NCI-H1092 (cell line): ENCODE measurements at regions not wholly inside any gene's neighbourhood (a gene's known extent, or its start where the extent isn't known, plus 50 kb on each side); places are given as distances from the start of the nearest gene placed in this dataset.

ENCODE experiments used
- DNase-seq: peaks from one replicate; lab custom pipeline; 2025; lab: John Stamatoyannopoulos, UW

GRCh38 chr14:81837304-81837703, 303.7 kb upstream of the SEL1L start:
- DNase-seq, result no peak

DNA sequence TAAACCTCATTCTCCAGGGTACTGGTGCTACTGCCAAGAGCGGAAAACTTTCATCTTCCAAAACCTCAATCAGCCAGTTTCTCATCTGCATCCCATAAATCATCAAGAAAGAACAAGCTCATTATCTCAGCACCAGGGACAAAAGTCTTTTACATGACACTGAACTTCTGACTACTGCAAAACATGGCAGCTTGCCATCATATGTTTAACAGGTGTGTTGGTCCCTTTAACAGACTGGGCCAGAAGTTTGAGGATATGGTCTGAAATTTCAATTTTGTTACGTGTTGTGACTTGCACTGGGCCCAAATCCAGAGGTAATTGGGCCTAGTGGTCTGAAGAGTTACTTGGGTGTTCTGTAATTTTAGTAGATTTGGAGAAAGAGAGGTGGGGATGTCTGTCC, 305.4 kb upstream of the SEL1L start:
- DNase-seq, result no peak

GRCh38 chr14:81841346-81841745, 307.7 kb upstream of the SEL1L start:
- no peak for DNase-seq

DNA sequence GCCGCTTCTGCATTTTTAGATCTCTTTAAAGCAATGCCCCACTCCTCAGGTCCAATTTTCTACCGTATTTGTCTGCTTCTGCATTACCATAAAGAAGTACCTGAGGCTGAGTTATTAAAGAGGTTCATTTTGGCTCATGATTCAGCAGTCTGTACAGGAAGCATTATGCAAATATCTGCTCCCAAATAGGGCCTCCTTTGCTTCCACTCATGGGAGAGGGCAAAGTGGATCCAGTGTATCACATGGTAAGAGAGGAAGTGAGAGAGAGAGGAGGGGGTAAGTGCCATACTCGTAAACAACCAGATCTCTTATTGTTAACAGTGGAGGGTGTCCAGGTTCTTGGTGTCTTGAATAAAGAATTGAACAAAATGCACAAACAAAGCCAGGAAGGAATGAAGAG, 316.1 kb upstream of the SEL1L start:
- no peak for DNase-seq

- no peak for DNase-seq
These were observed 321.4 kb upstream of the SEL1L start for GRCh38 chr14:81855007-81855406.

DNA sequence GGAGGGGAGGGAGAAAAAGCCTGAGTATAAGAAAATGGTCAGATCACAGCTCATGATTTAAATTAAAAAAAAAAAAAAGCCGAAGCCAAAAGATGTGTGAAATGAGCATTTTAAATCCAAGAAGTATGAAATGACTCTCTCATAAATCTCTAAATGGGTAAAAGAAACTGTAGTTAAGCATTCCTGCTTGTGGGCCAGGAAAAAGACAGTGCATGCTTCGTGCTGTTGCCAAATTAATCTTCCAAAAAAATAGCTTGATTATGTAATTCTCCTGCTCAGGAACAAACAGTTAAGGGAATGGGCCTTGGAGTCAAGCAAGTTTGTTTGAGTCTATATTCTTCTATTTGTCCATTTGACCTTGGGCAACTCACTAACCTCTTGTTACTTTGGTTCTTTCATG, 325.4 kb upstream of the SEL1L start:
- DNase-seq, result no peak

GRCh38 chr14:81868172-81868571, 334.5 kb upstream of the SEL1L start:
- DNase-seq, result no peak

GRCh38 chr14:81871706-81872105, 338.1 kb upstream of the SEL1L start:
- no peak for DNase-seq

- no peak for DNase-seq
These were observed 350.7 kb upstream of the SEL1L start for GRCh38 chr14:81884382-81884781.

DNA sequence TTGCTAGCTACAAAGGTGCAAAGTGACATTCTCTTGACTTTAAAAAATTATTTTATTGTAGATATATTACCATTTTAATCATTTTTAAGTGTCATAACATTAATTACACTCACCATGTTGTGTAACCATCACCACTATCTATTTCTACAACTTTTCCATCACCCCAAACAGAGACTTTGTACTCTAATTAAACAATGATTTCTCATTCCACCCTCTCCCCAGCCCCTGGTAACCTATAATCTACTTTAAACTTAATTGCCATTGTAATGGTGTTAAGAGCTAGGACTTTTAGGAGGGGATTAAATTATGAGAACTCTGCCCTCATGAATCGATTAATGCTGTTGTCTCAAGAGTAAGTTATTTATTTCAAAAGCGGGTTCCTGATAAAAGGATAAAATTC, 352.9 kb upstream of the SEL1L start:
- DNase-seq, result no peak

DNA sequence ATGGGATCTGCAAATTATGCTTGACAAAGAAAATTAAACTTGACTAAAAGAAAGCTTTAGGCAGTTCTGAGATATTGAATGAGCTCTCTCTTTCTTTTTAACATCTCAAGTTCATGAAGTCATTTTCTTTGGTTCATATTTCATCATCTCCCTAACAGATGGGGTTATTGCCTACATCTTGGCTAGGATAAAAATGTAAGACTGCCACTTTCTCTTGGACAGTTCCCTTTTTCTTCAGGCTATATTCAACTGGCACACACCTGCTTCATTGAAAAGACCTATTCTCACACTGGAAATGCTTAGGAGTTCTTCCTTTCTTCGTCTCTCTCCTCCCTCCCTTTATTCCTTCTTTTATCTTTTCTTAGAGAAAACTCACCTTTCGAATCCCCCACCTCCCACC, 355.9 kb upstream of the SEL1L start:
- DNase-seq, result no peak

DNA sequence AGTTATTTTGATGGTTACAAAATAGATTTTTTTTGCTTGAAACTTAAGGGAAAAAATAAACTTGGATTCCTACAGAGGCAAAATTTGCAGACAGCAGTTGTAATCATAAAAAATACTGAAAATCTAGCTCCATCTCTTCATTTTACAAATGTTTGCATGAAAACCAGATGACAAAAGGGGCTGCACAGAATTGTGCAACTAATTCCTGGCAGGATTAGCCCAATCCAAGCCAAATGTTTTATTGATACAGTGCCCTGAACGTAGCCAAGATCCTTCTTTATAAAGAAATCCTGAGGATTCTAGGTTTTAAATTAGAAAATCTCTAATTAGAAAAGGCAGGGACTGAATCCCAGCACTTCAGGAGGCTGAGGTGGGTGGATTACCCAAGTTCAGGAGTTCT, 356.4 kb upstream of the SEL1L start:
- DNase-seq, result no peak

- DNase-seq, result no peak
These were observed 369.8 kb upstream of the SEL1L start for GRCh38 chr14:81903477-81903876.

DNA sequence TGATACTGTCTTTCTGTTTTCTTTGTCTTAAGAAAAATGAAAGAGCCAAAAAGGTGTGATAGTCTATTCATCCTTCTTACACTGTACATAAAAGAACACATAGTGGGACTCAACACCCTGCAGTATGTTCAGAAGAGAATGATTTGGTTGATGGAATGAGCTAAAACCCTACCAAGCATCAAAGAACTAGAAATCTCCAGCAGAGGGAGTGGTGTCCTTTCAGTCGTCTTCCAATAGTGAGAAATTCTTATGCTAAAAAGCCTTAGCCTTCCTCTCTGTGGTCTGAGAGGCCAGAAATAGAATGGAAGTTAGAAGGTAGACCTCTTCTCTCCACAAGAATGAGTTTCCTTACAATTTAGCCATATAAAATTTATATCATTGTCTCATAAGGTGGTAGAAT, 393.4 kb upstream of the SEL1L start:
- no peak for DNase-seq

DNA sequence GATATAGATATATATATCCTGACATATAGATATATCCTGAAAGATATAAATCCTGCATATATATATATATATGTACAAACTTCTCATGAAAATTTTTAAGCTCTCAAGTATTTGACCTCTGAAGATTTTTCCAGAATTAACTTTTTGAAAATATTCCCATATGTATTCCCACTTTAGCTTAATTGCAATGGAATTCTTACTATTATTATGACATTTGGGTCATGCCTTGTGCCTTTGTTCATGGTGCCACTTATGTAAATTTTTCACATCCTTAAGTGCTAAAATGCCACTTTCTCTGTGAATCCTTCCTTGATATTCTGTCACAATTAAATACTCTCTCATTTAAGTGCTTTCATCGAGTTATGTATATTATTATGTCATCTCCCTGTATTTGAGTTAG, 398.2 kb upstream of the SEL1L start:
- DNase-seq, result no peak

- DNase-seq, result no peak
These were observed 402.7 kb upstream of the SEL1L start for GRCh38 chr14:81936348-81936747.

DNA sequence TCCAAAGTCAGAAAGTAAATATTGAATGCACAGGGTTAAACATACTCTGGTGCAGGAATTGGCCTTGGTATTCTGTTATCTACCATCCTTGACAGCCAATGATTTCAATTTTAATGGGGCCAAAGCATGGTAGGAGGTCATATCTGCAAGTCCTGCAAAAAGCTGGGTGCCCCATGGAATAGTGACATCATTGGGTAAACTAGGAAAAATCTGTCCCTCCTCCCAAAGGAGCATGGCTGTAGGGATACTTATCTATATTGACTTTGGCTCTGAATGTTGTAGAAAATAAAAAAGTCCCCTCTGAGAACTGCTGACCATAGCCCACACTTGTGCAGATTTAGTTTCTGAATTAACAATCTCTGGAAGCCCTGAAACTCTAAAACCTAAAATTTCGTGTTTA, 403.2 kb upstream of the SEL1L start:
- no peak for DNase-seq

GRCh38 chr14:81938341-81938740, 404.7 kb upstream of the SEL1L start:
- no peak for DNase-seq

- no peak for DNase-seq
These were observed 407.0 kb upstream of the SEL1L start for GRCh38 chr14:81940651-81941050.

GRCh38 chr14:81942071-81942470, 408.4 kb upstream of the SEL1L start:
- no peak for DNase-seq

DNA sequence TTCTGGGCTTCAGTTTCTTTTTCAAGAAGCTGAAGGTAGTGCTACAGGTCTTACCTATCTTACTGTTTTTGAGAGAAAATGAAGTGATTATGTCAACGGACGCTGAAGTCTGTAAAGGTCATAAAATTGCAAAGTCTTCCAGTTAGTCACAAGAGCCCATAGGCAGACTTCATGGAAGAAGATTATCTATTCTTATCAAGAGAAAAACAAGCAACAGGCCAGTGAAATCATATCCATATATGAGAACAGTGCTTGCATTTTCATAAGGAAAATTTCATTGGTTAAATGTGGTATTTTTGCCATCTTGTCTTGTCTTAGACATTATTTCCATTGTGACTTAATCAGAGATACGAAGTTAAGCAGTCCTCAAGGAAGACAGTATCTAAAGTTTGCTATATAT, 412.7 kb upstream of the SEL1L start:
- no peak for DNase-seq

GRCh38 chr14:81946834-81947798, 413.5 kb upstream of the SEL1L start:
- no peak for DNase-seq

DNA sequence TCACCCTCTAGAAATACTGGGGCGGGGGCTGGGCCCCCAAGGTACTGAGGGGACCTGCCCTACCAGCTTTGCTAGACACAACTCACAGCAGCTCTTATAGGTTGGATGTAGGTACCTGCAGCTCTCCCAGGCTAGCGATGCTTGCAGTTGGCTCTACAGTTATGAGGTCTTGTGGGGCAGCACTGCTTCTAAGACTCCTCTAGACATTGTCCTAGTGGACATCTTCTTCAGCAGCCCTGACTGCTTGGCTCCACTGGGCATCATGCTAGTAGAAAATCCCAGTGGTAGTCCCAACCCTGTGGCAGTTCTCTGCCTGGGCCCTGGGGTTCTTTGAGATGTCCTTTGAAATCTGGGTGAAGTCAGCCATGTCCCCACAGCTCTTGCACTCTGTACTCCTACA, 419.3 kb upstream of the SEL1L start:
- DNase-seq, result no peak

DNA sequence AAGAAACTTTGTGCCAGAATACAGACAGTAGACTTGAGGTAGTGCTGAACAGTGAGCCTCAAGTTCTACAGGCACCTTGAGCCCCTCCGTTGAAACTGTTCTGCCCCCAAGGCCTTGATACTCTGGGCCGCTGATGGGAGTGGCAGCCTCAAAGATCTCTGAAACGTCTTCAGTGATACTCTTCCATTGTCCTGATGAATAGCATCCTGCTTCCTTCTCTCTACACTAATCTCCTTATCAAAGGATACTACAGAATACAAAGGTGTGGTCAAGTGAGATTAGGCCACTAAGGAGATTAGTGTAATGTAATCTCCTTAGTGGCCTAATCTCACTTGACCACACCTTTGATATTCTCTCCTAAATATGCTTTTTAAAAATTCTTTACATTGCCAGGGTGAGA, 419.8 kb upstream of the SEL1L start:
- no peak for DNase-seq
